ENCODE measurements at regions not wholly inside any gene's neighbourhood (a gene's known extent, or its start where the extent isn't known, plus 50 kb on each side); places are given as distances from the start of the nearest gene placed in this dataset.

DNA sequence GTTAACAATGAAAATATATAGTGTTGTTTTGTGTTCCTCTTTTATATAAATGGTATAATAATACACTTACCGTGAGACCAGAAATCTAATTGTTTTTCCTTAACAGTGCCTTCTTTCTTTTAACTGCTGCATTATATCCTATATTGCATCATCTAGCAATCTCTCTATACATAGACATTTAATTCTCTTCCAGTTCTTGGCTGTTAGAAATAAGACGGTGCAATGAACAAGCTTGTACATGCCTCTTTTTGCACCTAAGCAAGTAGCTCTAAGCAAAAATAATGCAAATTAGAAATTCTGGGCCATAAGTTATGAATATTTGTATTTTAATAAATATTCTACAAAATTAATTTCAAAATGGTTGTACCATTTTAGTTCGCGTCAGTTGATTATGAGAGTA lies 55.9 kb upstream of the AHR start:
- no peak for DNase-seq

- no peak for DNase-seq
Measured at GRCh38 chr7:17244786-17245185, 53.7 kb upstream of the AHR start.

- no peak for DNase-seq
Measured at GRCh38 chr7:17247357-17247756, 51.1 kb upstream of the AHR start.

GRCh38 chr7:17248527-17248926 lies 49.9 kb upstream of the AHR start:
- DNase-seq: no peak

All from NCI-H1436 (cell line).